Fibroblast of the aortic adventitia (primary cell): ENCODE measurements at regions not wholly inside any gene's neighbourhood (a gene's known extent, or its start where the extent isn't known, plus 50 kb on each side); places are given as distances from the start of the nearest gene placed in this dataset.

Source experiments
- DNase-seq: peaks from one replicate; pipeline ENCODE4 v3.0.0-alpha.2; 2010; ENCODE audit warnings: low read depth
- H3K4me3 ChIP-seq: 2 replicates; pipeline ENCODE4 v1.5.1; 2011; ENCODE audit warnings: low read depth, mild to moderate bottlenecking, control low read depth, low read length, moderate library complexity
- CTCF ChIP-seq: IDR thresholded peaks from 2 replicates; pipeline ENCODE4 v1.5.1; 2011; ENCODE audit warnings: mild to moderate bottlenecking, low read length, control low read depth, inconsistent platforms; ENCODE audit not compliant: insufficient read depth

GRCh38 chr12:98408681-98409080 is 106.7 kb upstream of the TMPO start:
- H3K4me3 ChIP-seq = no peak overlapping the region
- DNase-seq = no peak
- TF ChIP-seq CTCF = no peak

- no peak for DNase-seq
- no peak for TF ChIP-seq CTCF
- no peak overlapping the region for H3K4me3 ChIP-seq
Observed at GRCh38 chr12:98409548-98409947, 105.8 kb upstream of the TMPO start.

GRCh38 chr12:98410356-98410755 is 105.0 kb upstream of the TMPO start:
- no peak for TF ChIP-seq CTCF

GRCh38 chr12:98416845-98417244 is 98.5 kb upstream of the TMPO start:
- no peak overlapping the region for H3K4me3 ChIP-seq
- DNase-seq = peak; percentile 68
- TF ChIP-seq CTCF = peak; percentile 37

More at GRCh38 chr12:98410356-98410755, 105.0 kb upstream of the TMPO start:
- DNase-seq = no peak
- no peak overlapping the region for H3K4me3 ChIP-seq

GRCh38 chr12:98417266-98417665 is 98.1 kb upstream of the TMPO start:
- DNase-seq = no peak
- TF ChIP-seq CTCF = no peak
- H3K4me3 ChIP-seq = no peak overlapping the region

GRCh38 chr12:98418357-98419075 is 96.9 kb upstream of the TMPO start:
- H3K4me3 ChIP-seq = peak overlapping the region; percentile 53
- no peak for TF ChIP-seq CTCF
- peak; percentile 99 for DNase-seq
